ENCODE measurements at regions not wholly inside any gene's neighbourhood (a gene's known extent, or its start where the extent isn't known, plus 50 kb on each side); places are given as distances from the start of the nearest gene placed in this dataset.

- Histone ChIP-seq H3K27me3 (no peaks in the 10 kb centered on the region), H3K4me1 (no peaks in the 10 kb centered on the region), H3K36me3 (no peaks in the 10 kb centered on the region), H3K4me3 (no peak overlapping the region), H3K27ac (no peak overlapping the region), H3K9me3 (no peaks in the 10 kb centered on the region)
- no peak for TF ChIP-seq CTCF (IDR thresholded peaks at IDR 0.05)
- TF ChIP-seq POLR2A (IDR thresholded peaks at IDR 0.05), result no peak
- no peak for DNase-seq
Measured at GRCh38 chr13:53326716-53327115, 298.1 kb downstream of the OLFM4 start.

GRCh38 chr13:53327680-53328315, 299.2 kb downstream of the OLFM4 start:
- Histone ChIP-seq H3K4me1 (no peaks in the 10 kb centered on the region), H3K27ac (no peak overlapping the region), H3K4me3 (no peak overlapping the region), H3K27me3 (no peaks in the 10 kb centered on the region), H3K36me3 (no peaks in the 10 kb centered on the region), H3K9me3 (no peaks in the 10 kb centered on the region)
- DNase-seq, result no peak
- TF ChIP-seq CTCF (IDR thresholded peaks at IDR 0.05) (no peak), POLR2A (IDR thresholded peaks at IDR 0.05) (no peak)

GRCh38 chr13:53336441-53337160, 308.0 kb downstream of the OLFM4 start:
- Histone ChIP-seq H3K4me3 (no peak overlapping the region), H3K9me3 (no peaks in the 10 kb centered on the region), H3K27me3 (no peaks in the 10 kb centered on the region), H3K27ac (no peak overlapping the region), H3K36me3 (no peaks in the 10 kb centered on the region), H3K4me1 (no peaks in the 10 kb centered on the region)
- no peak for DNase-seq
- no peak for TF ChIP-seq CTCF (IDR thresholded peaks at IDR 0.05)
- no peak for TF ChIP-seq POLR2A (IDR thresholded peaks at IDR 0.05)

- Histone ChIP-seq H3K4me1 (no peaks in the 10 kb centered on the region), H3K9me3 (no peaks in the 10 kb centered on the region), H3K27ac (no peak overlapping the region), H3K36me3 (no peaks in the 10 kb centered on the region), H3K27me3 (no peaks in the 10 kb centered on the region), H3K4me3 (no peak overlapping the region)
- TF ChIP-seq POLR2A (IDR thresholded peaks at IDR 0.05) (no peak), CTCF (IDR thresholded peaks at IDR 0.05) (no peak)
- no peak for DNase-seq
Measured at GRCh38 chr13:53338760-53339159, 310.1 kb downstream of the OLFM4 start.

- H3K4me3 ChIP-seq, result no peak overlapping the region
- no peak for DNase-seq
- H3K27ac ChIP-seq, result no peak overlapping the region
- H3K36me3 ChIP-seq, result no peaks in the 10 kb centered on the region
- H3K4me1 ChIP-seq, result no peaks in the 10 kb centered on the region
- TF ChIP-seq CTCF (IDR thresholded peaks at IDR 0.05), result no peak
- TF ChIP-seq POLR2A (IDR thresholded peaks at IDR 0.05), result no peak
- H3K27me3 ChIP-seq, result no peaks in the 10 kb centered on the region
- H3K9me3 ChIP-seq, result no peaks in the 10 kb centered on the region
Measured at GRCh38 chr13:53340505-53341143, 312.0 kb downstream of the OLFM4 start.
